ENCODE measurements at regions not wholly inside any gene's neighbourhood (a gene's known extent, or its start where the extent isn't known, plus 50 kb on each side); places are given as distances from the start of the nearest gene placed in this dataset.

DNA sequence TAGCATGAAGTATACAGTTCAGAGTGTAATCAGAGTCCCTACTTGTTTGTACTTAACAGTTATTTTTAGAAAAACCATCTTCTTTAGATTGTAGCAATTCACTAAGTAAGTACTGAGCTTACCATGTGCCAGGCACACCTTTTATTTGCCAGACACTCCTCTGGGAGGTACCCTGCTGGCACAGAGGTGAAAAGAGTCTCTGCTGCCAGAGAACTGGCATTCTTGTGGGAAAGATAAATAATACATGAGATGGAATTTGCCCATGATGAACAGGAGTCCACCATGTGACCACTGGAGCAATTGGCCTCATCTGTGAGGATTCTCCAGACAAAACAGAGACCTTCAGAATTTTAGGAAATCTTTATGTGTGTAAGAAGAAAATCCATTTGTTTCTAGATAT lies 199.3 kb upstream of the SLC16A7 start:
- TF ChIP-seq, protein P1, sequence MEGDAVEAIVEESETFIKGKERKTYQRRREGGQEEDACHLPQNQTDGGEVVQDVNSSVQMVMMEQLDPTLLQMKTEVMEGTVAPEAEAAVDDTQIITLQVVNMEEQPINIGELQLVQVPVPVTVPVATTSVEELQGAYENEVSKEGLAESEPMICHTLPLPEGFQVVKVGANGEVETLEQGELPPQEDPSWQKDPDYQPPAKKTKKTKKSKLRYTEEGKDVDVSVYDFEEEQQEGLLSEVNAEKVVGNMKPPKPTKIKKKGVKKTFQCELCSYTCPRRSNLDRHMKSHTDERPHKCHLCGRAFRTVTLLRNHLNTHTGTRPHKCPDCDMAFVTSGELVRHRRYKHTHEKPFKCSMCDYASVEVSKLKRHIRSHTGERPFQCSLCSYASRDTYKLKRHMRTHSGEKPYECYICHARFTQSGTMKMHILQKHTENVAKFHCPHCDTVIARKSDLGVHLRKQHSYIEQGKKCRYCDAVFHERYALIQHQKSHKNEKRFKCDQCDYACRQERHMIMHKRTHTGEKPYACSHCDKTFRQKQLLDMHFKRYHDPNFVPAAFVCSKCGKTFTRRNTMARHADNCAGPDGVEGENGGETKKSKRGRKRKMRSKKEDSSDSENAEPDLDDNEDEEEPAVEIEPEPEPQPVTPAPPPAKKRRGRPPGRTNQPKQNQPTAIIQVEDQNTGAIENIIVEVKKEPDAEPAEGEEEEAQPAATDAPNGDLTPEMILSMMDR (IDR thresholded peaks at IDR 0.05 in 2 of 3, conservative IDR thresholded peaks at IDR 0.05 in 1 of 3; ENCODE audit: borderline replicate concordance in 1 of 3, insufficient read depth in 1 of 3, low read depth in 2 of 3, low read length in 2 of 3), result no peak
- TF ChIP-seq SIN3A (IDR thresholded peaks at IDR 0.05; ENCODE audit: low read depth), result no peak
- TF ChIP-seq TCF7L2 (IDR thresholded peaks at IDR 0.05; ENCODE audit: borderline replicate concordance, extremely low read depth, insufficient read depth, insufficient read length), result no peak
